HG02642 (cell line): ENCODE measurements at regions not wholly inside any gene's neighbourhood (a gene's known extent, or its start where the extent isn't known, plus 50 kb on each side); places are given as distances from the start of the nearest gene placed in this dataset.

Experiments used
- ATAC-seq: cut with Tn5 transposase; IDR thresholded peaks from one replicate; pipeline ENCODE4 v1.9.1; 2021; ENCODE audit warnings: mild to moderate bottlenecking; ENCODE audit not compliant: unreplicated experiment, poor library complexity

DNA sequence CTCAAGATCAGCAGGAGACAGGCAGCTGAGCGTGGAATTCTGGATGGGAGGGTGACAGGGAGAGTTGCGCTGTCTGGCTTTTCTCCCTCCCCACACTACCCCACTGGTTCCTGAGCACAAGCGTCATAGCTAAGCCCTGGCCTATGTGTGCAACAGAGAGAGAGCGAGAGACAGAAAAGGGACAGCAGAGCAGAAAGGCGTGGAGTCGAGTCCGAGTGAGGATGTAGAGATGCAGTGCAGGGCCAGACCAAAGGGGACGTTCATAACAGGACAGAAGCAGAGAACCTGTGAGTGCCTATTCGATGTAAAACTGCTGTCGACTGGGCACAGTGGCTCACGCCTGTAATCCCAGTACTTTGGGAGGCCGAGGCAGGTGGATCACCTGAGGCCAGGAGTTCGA lies 94.0 kb upstream of the TMEM45B start:
- ATAC-seq, result no peak

DNA sequence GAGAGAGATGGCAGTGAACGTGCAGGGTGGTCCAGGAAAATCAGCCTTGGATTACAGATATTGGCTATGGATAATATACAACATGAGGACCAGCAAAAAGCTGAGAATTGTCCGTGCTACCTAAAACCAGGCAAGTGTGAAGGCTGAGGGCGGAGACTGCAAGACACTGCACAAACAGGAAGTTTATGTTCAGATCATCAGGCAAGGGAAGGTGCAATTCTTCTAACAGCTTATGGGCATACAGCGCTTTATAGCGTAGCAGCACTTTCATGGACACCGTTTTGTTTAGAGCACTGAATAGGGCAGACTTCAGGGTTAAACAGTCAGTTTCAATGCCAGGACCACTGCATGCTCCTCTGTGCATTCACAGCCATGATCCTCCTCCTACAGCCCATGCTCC lies 93.1 kb upstream of the TMEM45B start:
- no peak for ATAC-seq

DNA sequence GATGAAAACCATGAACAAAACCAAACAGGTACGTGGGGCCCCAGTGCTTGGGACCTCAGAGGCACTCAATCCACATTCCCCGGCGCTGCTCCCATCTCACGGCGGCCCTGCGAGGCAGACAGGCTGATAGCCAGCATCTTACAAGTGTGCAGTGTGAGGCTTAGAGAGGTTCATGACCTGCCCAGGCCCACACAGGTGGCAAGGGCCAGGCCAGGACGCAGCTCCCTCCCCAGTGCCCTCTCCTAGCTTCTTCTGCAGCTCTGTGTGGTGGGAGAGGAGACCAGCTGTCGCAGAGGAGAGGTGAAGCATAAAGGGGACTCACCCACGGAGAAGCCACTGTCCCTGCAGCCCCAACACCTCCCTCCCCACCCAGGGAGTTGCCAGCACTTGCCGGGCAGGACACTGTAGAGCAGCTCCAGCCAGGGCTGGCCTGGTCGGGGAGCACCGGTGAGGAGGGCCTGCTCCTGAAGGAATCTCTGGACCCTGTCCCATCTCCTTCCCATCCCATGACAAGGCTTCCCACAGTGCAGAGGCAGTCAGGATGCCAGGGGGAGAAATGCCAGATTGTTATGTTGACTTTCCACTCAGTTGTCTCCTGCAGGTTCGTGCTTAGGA lies 92.4 kb upstream of the TMEM45B start:
- no peak for ATAC-seq

DNA sequence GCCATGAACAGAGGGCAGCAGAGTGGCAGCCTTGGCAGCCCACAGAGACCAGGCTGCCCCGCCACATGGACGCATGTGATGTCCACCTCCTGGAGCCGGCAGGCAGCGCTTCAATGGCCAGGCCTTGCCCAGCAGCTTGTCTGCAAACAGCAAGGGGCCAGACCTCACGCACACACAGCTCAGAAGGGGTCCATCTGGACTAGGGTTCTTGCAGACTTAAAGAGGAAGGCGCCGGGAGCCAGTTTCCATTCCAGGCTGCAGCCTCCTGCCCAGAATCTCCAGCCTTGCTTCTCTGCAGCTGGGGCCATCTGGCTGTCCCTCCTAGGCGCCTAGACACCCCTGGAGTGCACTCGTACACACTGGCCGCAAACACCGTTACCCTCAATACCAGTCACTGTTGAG lies 91.9 kb upstream of the TMEM45B start:
- ATAC-seq, result no peak

DNA sequence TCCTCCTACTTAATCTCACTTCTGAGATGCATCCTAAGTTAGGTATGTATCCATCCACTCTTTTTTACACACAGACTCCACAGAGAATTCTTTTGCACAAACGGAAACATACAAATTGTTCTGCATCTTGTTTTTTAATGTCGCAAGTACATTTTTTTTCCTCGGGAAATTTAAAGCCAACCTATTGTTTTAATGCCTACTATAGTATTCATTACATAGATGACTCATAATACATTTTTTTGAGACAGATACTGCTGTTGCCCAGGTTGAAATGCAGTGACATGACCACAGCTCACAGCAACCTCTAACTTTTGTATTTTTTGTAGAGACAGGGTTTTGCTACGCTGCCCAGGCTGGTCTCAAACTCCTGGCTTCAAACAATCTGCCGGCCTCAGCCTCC lies 90.8 kb upstream of the TMEM45B start:
- no peak for ATAC-seq

DNA sequence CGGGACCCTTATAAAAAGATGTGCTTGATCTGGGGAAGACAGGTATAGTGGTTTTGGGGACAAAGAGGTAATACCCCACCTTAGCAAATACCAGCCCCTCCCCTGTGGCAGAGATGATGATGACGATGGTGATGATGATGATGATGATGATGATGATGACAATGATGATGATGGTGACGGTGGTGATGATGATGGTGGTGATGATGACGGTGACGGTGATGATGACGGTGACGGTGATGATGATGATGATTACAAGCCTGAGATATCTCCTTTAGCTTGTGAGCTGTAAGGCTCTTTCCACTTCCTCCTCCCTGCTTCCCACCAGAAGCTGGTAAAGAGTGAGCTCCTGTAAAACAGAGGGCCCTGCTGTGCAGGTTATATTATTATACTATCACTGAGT lies 89.5 kb upstream of the TMEM45B start:
- no peak for ATAC-seq

DNA sequence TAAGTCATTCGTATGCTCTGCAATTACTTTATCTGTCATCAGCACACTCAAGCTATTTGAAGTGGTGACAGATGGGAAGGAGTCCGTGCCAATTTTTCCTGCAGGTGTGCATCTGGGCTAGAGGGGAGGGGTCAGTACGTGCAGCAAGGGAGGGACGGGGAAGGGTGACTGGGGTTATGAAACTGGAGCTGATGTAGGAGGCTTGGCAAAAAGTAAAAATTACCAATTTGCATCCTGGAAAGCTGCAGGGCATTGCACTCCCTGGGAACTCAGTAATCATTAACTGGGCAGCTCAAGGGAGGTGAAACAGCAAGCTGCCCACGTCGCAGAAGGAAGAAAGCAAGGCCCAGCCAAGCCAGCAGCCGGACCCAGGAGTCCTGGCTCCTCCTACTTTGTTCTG lies 87.1 kb upstream of the TMEM45B start:
- no peak for ATAC-seq

DNA sequence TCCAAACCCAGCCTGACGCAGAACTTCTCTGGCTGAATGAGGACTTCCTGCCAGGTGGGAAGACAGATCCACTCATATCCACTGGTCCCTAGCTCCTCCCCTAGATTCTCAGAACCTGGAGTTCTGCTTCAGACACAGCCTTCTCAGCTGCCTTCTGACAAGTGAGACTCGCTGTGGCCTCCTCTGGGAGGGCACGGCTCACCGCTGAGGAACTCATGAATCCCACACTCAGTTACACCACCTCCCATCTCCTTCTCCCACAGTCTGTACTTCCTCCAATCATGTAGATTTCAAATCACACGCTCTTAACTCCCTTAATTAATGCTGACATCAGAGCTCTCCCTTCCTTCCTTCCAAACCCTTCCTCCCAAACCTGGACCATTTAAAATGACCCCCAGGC lies 86.4 kb upstream of the TMEM45B start:
- no peak for ATAC-seq

DNA sequence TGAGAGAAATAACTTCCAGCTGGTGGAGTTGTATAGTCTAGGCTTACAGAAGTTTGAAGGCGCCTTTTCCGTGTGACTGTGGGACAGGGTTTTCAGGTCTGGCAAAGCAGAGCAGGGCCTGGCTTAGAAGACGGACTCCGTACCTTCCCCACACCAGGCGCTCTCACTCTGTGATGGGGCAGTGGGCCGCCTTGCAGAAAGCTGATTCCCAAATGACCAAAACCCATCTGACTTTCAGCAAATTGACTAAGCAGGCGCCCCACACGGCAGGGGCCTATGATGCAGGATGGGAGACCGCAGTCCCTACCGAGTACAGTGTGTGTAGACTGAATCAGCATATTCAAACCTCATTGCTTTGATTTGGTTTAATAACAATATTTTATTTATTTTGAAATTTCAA lies 85.8 kb upstream of the TMEM45B start:
- no peak for ATAC-seq

DNA sequence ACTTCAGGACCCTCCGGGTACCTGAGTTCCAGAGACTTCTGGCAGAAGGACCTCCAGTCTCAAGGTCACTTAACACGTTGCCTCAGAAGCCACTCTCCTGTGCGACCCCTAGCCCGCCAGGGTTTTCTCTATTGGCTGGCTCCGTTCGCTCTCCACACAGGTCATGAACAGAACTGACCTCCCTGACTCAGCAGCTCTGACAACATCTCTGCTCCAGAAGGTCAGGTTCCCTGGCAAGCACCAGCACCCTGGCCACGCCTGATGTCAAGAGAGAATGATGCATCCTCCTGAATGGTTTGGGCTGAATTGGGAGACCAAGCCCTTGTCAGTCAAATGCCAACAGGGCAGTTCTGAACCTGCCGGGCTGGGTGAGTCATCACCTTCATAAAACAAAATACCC lies 84.3 kb upstream of the TMEM45B start:
- no peak for ATAC-seq

DNA sequence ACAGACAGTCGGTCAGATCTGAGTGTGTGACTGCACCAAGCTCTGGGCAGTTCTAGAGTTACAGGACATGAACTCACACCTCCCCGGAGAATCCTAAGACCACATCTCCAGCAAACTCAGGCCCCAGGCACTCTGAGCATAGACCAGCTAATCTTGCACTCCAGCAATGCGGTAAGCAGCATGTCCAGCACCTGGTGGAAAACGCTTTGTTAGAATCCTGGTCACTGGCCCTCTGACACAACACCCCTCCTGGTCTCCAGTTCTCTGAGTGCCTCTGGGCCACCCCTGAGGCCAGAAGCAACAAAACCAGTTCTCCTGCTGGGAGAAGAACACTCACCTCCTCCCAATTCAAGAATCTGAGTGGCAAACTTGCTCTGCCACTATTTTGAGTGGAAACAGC lies 82.7 kb upstream of the TMEM45B start:
- ATAC-seq, result no peak

DNA sequence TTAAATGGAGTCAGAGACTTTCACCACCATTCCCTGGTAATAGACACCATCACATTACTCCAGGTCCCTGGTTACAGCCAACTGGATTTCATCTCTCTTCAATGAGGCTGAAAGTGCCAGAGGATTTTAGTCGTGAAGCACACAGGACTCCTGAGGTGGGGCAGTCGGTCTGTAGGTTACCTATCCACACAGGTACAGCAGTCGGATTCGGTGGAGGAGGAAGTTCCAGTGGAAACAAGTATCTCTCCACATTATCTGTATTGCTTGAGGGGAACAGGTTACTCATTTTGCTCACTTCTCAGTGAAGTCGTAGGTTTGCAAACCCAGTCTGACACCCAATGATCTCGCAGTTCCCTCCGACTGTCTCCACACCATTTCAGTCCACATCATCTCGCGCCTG lies 82.3 kb upstream of the TMEM45B start:
- ATAC-seq, result no peak

DNA sequence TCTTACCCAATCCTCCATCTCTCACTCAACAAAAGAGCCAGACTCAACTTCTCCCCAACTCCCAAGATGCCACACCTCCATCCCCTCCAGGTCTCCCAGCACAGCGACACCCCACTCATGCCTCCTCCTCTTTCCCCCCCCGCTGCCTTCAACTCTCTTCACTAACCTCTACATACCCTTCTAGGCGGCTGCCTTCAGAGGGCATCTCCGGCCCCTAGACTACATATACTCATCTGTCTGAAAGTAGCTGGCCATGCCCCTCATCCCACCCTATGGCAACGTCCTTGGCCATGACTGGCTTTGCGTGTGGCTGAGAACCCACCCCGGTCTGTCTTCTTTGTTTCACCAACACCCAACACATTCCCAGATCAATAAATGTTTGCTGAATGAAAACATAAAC lies 81.7 kb upstream of the TMEM45B start:
- no peak for ATAC-seq

DNA sequence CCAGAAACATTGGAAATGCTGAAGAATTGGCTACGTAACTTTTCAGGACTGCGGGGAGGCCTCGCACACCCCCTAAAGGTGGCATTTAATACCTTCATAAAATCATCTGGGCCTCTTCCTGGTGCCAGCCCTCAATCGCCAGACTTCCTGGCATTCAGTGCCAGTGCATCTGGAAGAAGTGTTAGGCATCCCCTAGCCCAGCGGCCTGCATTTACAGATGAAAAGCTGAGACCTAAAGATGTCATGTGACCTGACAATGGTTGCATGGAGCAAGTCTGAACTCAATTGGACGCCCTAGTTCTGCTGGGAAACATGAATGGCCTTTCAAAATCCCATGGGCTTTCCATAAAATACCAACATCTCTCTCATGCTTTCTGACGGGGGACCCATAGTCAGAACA lies 81.0 kb upstream of the TMEM45B start:
- no peak for ATAC-seq

DNA sequence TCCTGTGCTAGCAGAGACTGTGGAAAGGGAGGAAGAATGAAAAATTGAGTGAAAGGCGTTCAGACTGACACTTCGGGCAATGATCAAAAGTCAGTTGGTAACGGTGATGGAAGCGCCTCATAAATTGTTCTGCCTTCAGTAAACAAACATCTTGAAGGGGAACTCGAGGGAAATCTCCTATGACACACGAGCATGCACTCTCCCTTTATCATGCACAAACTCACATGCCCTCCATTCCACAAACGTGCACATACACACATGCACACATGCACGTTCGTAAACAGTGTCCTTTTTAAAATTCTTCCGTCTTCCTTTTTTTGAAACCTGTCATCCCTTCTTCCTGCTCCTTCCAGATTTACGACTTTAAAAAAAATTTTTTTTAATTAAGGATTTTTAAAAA lies 77.8 kb upstream of the TMEM45B start:
- ATAC-seq, result no peak

DNA sequence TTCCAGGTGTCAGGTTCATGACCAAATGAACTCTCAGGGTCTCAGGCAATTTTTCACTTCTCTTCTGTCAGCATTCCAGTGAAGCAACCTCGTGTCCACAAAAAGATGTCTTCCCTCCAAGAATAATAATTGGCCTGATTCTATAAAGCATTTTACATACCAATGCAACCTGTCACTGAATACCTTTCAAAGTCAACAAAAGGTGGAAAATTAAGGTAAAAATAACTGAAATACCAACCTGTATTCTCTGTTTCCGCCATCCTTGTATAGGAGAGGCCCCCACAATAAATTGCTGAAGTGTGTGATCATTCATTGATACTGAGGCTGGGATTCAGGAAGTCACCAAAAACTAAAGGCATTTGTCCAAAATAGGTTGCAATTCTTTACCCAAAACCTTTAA lies 77.4 kb upstream of the TMEM45B start:
- no peak for ATAC-seq

DNA sequence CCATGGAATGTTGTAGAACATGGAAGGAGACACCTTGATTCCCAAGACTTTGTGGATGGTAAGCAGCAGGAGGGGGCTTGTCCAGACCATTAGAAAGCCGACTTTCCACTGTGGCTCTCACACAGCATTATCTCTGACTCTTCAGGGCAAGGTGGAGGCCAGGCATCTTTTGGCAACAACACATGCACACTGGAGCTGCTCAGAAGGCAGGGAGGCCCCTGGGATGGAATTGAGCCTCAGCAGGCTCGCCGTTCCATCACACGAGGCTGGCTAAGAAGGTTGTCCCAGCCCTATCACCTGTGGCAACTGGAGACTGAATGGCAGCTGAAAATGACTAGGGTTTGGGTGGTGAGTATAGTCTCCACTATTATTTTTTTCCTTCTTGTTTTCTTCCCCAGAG lies 76.3 kb upstream of the TMEM45B start:
- no peak for ATAC-seq

DNA sequence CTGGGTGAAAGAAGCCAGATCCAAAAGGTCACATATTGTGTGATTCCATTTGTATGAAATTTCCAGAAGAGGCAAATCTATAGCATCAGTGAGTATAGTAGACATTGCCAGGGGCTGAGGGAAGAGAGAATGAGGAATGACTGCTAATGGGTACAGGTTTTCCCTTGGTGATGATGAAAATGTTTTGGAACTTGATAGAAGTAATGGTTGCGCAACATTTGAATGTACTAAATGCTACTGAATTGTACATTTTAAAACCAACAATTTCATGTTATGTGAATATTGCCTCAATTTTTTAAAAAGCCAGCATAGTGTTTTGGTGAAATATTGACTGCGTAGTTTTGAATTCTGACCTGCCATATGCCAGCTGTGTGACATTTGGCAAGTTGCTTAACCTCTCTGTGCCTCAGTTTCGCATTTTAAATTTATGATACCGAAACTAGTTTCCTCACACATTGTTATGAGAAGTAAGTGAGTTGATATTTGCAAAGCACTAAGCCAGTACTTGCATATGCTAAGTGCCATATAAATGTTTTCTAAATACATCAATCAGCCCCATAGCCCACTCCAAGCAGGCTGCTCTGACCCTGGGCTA lies 75.4 kb upstream of the TMEM45B start:
- no peak for ATAC-seq

DNA sequence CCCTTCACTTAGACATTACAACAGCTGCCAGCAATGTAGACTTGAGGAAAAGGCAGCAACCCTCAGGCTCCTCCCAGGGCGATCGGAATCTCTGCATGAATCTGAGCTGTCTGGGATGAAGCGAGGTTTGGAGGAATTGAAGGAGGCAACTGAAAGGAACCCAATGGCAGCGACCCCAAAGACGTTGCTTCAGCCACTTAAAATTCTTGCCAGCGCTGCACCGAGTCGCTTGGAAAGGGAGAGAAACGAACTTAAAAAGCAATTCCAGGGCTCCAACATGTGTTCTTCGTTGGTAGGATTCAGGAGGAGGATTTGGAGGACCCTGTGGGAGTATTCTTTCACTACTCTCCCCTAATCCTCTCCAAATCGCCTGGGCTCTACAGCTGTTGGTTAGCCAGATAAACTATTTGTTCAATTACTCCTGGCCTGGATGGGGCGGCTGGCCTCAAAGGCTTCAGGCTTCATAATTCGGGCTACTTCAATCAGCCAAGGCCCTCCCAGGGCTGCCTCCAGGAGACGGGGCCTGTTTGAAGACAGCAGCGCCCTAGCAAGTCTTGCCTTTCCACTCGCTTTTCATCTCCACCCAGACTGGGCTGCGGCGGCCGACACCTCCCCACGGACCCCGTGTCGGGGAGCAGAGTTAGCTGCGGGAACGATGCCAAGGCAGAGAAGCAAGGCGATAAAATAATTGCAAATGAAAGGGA lies 72.4 kb upstream of the TMEM45B start:
- no peak for ATAC-seq

DNA sequence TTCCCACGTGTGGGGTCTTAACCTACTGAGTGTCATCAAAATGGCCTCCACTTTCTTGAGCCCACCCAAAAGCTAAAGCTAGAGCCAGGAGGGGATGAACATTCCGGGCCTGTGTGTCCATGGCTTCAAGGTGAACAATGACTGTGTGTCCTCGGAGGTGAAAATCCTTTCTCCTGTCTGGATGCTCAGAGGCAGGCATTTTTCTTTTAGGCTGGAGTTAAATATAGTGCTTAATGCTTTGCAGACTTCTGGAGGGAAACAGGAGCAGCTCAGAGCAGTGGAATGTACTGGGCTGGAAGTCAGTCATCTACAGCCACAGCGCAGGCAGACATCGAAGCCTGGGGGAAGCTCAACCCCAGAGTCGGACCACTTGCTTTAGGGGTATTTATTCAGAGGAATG lies 68.6 kb upstream of the TMEM45B start:
- ATAC-seq, result no peak

DNA sequence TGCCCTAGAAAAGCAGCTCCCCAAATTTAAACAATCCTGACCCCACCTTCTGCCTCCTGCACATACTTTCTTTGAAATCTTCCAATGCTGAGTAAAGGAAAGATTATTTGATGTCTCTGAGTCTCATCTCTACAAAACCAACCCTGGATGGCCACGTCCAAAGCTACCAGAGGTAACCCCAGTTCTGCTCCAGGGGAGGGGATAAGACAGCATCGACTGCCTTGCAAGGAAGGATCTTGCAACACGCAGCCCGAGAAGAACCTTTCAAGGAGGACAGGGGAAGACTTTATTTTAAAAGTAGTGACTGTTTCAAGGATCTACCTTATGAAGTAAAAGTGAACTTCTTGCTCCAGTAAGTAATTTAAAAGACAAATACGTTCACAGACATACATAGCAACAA lies 66.5 kb upstream of the TMEM45B start:
- ATAC-seq, result no peak
